ENCODE measurements at regions not wholly inside any gene's neighbourhood (a gene's known extent, or its start where the extent isn't known, plus 50 kb on each side); places are given as distances from the start of the nearest gene placed in this dataset.

DNA sequence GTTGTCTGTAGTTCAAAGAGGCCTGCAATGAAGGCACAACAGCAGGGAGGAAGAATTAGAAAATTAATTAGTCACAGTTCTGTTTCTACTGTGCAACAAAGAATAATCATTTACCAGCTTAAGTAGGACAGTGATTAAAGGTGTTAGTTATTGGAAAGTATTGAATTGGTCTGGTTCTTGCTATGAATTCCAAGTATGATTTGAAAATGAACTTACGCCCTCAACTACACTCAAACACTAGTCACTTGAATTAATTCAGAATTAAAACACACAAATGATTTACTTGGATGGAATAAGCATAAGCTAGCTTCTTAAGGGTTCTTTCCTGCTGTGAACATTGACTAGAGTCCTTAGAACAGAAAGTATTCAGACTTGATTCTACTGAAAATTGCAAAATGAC lies 69.9 kb upstream of the EXOC1L start:
- TF ChIP-seq CSDC2 (CRISPR knock-in tag; IDR thresholded peaks at IDR 0.05) (no peak), ARNTL (CRISPR knock-in tag; IDR thresholded peaks at IDR 0.05; ENCODE audit: borderline replicate concordance, low read depth) (no peak), ZNF70 (CRISPR knock-in tag; IDR thresholded peaks at IDR 0.05) (no peak), SNAI2 (CRISPR knock-in tag; IDR thresholded peaks at IDR 0.05) (no peak), POU6F1 (CRISPR knock-in tag; IDR thresholded peaks at IDR 0.05; ENCODE audit: borderline replicate concordance, low read depth) (no peak), ZNF565 (CRISPR knock-in tag; conservative IDR thresholded peaks at IDR 0.05; ENCODE audit: low read depth) (no peak)
- TF ChIP-seq, protein P1, sequence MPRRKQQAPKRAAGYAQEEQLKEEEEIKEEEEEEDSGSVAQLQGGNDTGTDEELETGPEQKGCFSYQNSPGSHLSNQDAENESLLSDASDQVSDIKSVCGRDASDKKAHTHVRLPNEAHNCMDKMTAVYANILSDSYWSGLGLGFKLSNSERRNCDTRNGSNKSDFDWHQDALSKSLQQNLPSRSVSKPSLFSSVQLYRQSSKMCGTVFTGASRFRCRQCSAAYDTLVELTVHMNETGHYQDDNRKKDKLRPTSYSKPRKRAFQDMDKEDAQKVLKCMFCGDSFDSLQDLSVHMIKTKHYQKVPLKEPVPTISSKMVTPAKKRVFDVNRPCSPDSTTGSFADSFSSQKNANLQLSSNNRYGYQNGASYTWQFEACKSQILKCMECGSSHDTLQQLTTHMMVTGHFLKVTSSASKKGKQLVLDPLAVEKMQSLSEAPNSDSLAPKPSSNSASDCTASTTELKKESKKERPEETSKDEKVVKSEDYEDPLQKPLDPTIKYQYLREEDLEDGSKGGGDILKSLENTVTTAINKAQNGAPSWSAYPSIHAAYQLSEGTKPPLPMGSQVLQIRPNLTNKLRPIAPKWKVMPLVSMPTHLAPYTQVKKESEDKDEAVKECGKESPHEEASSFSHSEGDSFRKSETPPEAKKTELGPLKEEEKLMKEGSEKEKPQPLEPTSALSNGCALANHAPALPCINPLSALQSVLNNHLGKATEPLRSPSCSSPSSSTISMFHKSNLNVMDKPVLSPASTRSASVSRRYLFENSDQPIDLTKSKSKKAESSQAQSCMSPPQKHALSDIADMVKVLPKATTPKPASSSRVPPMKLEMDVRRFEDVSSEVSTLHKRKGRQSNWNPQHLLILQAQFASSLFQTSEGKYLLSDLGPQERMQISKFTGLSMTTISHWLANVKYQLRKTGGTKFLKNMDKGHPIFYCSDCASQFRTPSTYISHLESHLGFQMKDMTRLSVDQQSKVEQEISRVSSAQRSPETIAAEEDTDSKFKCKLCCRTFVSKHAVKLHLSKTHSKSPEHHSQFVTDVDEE (CRISPR knock-in tag; IDR thresholded peaks at IDR 0.05), result no peak

Data from SK-N-SH treated with all-trans-retinoic acid at 6 μM for 48 hours (cell line).